OCI-LY7 (cell line): ENCODE measurements at regions not wholly inside any gene's neighbourhood (a gene's known extent, or its start where the extent isn't known, plus 50 kb on each side); places are given as distances from the start of the nearest gene placed in this dataset.

Experiments
- EZH2phosphoT487 ChIP-seq: fragments of 200-600 bp; sonication (generic); IDR thresholded peaks from 2 replicates; pipeline ENCODE4 v1.6.1; 2018; ENCODE audit warnings: low read depth, borderline replicate concordance, mild to moderate bottlenecking, mixed run types, antibody characterized with exemption, low read length, moderate library complexity, mixed read lengths
- TF ChIP-seq, protein P1 (sequence below): fragments of 200-600 bp; sonication (generic); conservative IDR thresholded peaks from 2 replicates; pipeline ENCODE4 v1.5.1; 2014; ENCODE audit warnings: mild to moderate bottlenecking, antibody characterized with exemption, low read length, moderate library complexity, mixed read lengths

DNA sequence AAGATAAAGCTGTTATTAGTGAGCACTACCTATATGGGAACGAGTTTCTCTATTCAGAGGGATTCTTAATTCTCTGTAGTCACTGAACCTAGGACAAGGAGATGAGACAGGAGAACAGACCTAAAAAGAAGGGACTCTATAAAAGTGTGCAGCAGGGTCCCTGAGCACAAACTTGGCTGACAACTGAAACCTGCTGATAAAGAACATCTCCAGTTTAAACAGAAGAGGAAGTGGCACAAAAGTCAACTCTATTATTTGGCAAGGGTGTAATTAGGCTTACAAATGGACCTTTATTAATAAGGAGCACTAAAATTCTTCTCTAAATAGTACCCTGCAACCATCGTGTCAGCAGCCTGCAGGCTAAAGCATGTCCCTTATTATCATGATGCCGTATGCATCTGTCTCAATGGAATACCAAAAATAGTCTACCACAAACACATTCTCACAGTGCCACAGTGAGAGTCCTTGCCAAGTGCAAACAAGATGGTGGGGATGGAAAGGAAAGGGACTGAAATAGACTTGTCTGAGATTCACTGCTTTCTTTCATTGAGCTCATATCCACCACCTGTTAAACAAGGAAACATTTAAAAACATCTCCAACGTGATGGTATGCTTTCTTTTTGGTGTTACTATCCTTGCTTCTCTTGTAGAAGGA, 260.2 kb downstream of the INSIG2 start:
- no peak for TF ChIP-seq EZH2phosphoT487
- TF ChIP-seq, protein P1, sequence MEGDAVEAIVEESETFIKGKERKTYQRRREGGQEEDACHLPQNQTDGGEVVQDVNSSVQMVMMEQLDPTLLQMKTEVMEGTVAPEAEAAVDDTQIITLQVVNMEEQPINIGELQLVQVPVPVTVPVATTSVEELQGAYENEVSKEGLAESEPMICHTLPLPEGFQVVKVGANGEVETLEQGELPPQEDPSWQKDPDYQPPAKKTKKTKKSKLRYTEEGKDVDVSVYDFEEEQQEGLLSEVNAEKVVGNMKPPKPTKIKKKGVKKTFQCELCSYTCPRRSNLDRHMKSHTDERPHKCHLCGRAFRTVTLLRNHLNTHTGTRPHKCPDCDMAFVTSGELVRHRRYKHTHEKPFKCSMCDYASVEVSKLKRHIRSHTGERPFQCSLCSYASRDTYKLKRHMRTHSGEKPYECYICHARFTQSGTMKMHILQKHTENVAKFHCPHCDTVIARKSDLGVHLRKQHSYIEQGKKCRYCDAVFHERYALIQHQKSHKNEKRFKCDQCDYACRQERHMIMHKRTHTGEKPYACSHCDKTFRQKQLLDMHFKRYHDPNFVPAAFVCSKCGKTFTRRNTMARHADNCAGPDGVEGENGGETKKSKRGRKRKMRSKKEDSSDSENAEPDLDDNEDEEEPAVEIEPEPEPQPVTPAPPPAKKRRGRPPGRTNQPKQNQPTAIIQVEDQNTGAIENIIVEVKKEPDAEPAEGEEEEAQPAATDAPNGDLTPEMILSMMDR: no peak
